Tibial artery (tissue), 4 donors: ENCODE measurements at regions not wholly inside any gene's neighbourhood (a gene's known extent, or its start where the extent isn't known, plus 50 kb on each side); places are given as distances from the start of the nearest gene placed in this dataset.

Source experiments
- DNase-seq, 2 donors: peaks; one replicate each; pipeline ENCODE4 v3.0.0-alpha.2; 2019
- H3K27ac ChIP-seq, 2 donors: fragments of 200-600 bp; sonication (generic) in 1 of 2; 1 replicate in 1 of 2; 2 replicates in 1 of 2; pipeline ENCODE4 v1.5.1; 2018 to 2019; ENCODE audit warnings: mild to moderate bottlenecking in 1 of 2
- H3K27me3 ChIP-seq, 2 donors: fragments of 200-600 bp; sonication (generic) in 1 of 2; one replicate each; pipeline versions ENCODE4 v1.5.1 to v1.6.0; 2016 to 2019
- H3K36me3 ChIP-seq, 3 donors: fragments of 200-600 bp; sonication (generic) in 2 of 3; one replicate each; pipeline ENCODE4 v1.5.1; 2016 to 2019; ENCODE audit warnings: mild to moderate bottlenecking in 2 of 3
- H3K4me1 ChIP-seq, 4 donors: fragments of 200-600 bp; sonication (generic) in 2 of 4; 1 replicate in 3 of 4; 2 replicates in 1 of 4; pipeline ENCODE4 v1.5.1; 2016 to 2019
- H3K4me3 ChIP-seq, 2 donors: fragments of 200-600 bp; sonication (generic) in 1 of 2; 1 replicate in 1 of 2; 2 replicates in 1 of 2; pipeline ENCODE4 v1.5.1; 2018 to 2019; ENCODE audit warnings: mild to moderate bottlenecking in 2 of 2
- H3K9me3 ChIP-seq, 3 donors: fragments of 200-600 bp; sonication (generic) in 1 of 3; one replicate each; pipeline ENCODE4 v1.5.1; 2016 to 2019
- CTCF ChIP-seq, 2 experiments: fragments of 200-600 bp in 1 of 2; fragments of 450-650 bp in 1 of 2; IDR thresholded peaks; one replicate each; pipeline ENCODE4 v1.5.1; 2017 to 2019; ENCODE audit warnings: antibody characterized with exemption in 2 of 2, mild to moderate bottlenecking in 1 of 2, moderate library complexity in 1 of 2
- intact Hi-C: fragments of 100-400 bp; cut with DNase I; formaldehyde crosslinking; loops from one replicate; pipeline ENCODE4 v1.15.0; 2023; ENCODE audit warnings: low total_unique reads

- Histone ChIP-seq H3K36me3 (no peaks in the 10 kb centered on the region), H3K27ac (no peak overlapping the region), H3K4me3 (no peak overlapping the region), H3K9me3 (no peaks in the 10 kb centered on the region), H3K27me3 (no peaks in the 10 kb centered on the region), H3K4me1 (peaks cover 0 to 3% (median 1%) of the 10 kb centered on the region in 4 donors)
- no peak for DNase-seq
- intact Hi-C loops: no loop called here
- TF ChIP-seq CTCF (IDR thresholded peaks at IDR 0.05): no peak
Observed at GRCh38 chr4:81595798-81596610, 124.3 kb upstream of the RASGEF1B start.

GRCh38 chr4:81595287-81595686 lies 123.6 kb upstream of the RASGEF1B start:
- no peak overlapping the region for H3K4me3 ChIP-seq
- no peaks in the 10 kb centered on the region for H3K27me3 ChIP-seq
- peaks cover 0 to 3% (median 1%) of the 10 kb centered on the region in 4 donors for H3K4me1 ChIP-seq
- no peaks in the 10 kb centered on the region for H3K36me3 ChIP-seq
- no peak for DNase-seq
- intact Hi-C loops: no loop called here
- H3K9me3 ChIP-seq: no peaks in the 10 kb centered on the region
- no peak for TF ChIP-seq CTCF (IDR thresholded peaks at IDR 0.05)
- H3K27ac ChIP-seq: no peak overlapping the region

- no peak overlapping the region for H3K4me3 ChIP-seq
- H3K4me1 ChIP-seq: peaks cover 0 to 3% (median 1%) of the 10 kb centered on the region in 4 donors
- no peaks in the 10 kb centered on the region for H3K36me3 ChIP-seq
- no peaks in the 10 kb centered on the region for H3K27me3 ChIP-seq
- intact Hi-C loops: no loop called here
- H3K9me3 ChIP-seq: no peaks in the 10 kb centered on the region
- TF ChIP-seq CTCF (IDR thresholded peaks at IDR 0.05): no peak
- no peak overlapping the region for H3K27ac ChIP-seq
- DNase-seq: no peak
Observed at GRCh38 chr4:81594490-81595159, 122.9 kb upstream of the RASGEF1B start.

GRCh38 chr4:81592701-81593100 lies 121.0 kb upstream of the RASGEF1B start:
- Histone ChIP-seq H3K27me3 (no peaks in the 10 kb centered on the region), H3K9me3 (no peaks in the 10 kb centered on the region), H3K4me3 (no peak overlapping the region), H3K36me3 (no peaks in the 10 kb centered on the region), H3K4me1 (peaks cover 0 to 3% (median 1%) of the 10 kb centered on the region in 4 donors), H3K27ac (no peak overlapping the region)
- no peak for DNase-seq
- no peak for TF ChIP-seq CTCF (IDR thresholded peaks at IDR 0.05)
- intact Hi-C loops: no loop called here

- DNase-seq: no peak
- H3K27me3 ChIP-seq: no peaks in the 10 kb centered on the region
- H3K9me3 ChIP-seq: no peaks in the 10 kb centered on the region
- no peak for TF ChIP-seq CTCF (IDR thresholded peaks at IDR 0.05)
- peaks cover 0 to 3% (median 1%) of the 10 kb centered on the region in 4 donors for H3K4me1 ChIP-seq
- intact Hi-C loops: no loop called here
- H3K36me3 ChIP-seq: no peaks in the 10 kb centered on the region
- H3K27ac ChIP-seq: no peak overlapping the region
- no peak overlapping the region for H3K4me3 ChIP-seq
Observed at GRCh38 chr4:81590596-81590995, 118.9 kb upstream of the RASGEF1B start.
